SK-N-SH (cell line): ENCODE measurements at regions not wholly inside any gene's neighbourhood (a gene's known extent, or its start where the extent isn't known, plus 50 kb on each side); places are given as distances from the start of the nearest gene placed in this dataset.

Experiments used
- CTCF ChIA-PET: fragments of 300-600, 350-600 bp; formaldehyde crosslinking; extraction: SDS; loops from one replicate; lab custom pipeline; 2021; lab: Yijun Ruan, JAX
- POLR2A ChIA-PET: fragments of 350-600 bp; sonication (Branson Sonifier 250); formaldehyde crosslinking; extraction: SDS; loops from one replicate; lab custom pipeline; 2020; ENCODE audit warnings: antibody characterized with exemption, inconsistent platforms; lab: Yijun Ruan, JAX
- DNase-seq: peaks from one replicate; pipeline ENCODE4 v3.0.0; 2012
- H2AFZ ChIP-seq: fragments of 200-600 bp; sonication (generic); 2 replicates; pipeline ENCODE4 v1.8.1; 2016; ENCODE audit warnings: antibody characterized with exemption, mild to moderate bottlenecking, low read depth
- H3F3A ChIP-seq: fragments of 200-600 bp; sonication (generic); replicated peaks from 2 replicates; pipeline ENCODE3; 2016; ENCODE audit warnings: antibody characterized with exemption, mild to moderate bottlenecking; ENCODE audit not compliant: insufficient read depth
- H3K27ac ChIP-seq, 2 experiments: fragments of 200-500 bp in 1 of 2; fragments of 200-600 bp in 1 of 2; sonication (Bioruptor generic) in 1 of 2; sonication (generic), shearing (Covaris generic) in 1 of 2; 2 replicates each; pipeline versions ENCODE4 v1.5.1 to v1.6.1; 2014 to 2016; ENCODE audit warnings: low read depth in 2 of 2, inconsistent platforms in 1 of 2, low read length in 1 of 2, mild to moderate bottlenecking in 1 of 2, mixed read lengths in 1 of 2
- H3K27me3 ChIP-seq: fragments of 200-600 bp; sonication (generic), shearing (Covaris generic); 2 replicates; pipeline ENCODE4 v1.6.1; 2016; ENCODE audit warnings: mixed run types; ENCODE audit not compliant: insufficient read depth
- H3K36me3 ChIP-seq, 2 experiments: fragments of 200-500 bp in 1 of 2; fragments of 200-600 bp in 1 of 2; sonication (Bioruptor generic) in 1 of 2; sonication (generic) in 1 of 2; replicated peaks in 1 of 2; 2 replicates each; pipeline versions ENCODE3 to v1.5.1; 2014 to 2016; ENCODE audit warnings: low read length in 1 of 2, mild to moderate bottlenecking in 1 of 2; ENCODE audit not compliant: insufficient read depth in 2 of 2, control insufficient read depth in 1 of 2
- H3K4me1 ChIP-seq, 2 experiments: fragments of 200-500 bp in 1 of 2; fragments of 200-600 bp in 1 of 2; sonication (Bioruptor generic) in 1 of 2; sonication (generic), shearing (Covaris generic) in 1 of 2; 2 replicates each; pipeline versions ENCODE4 v1.5.1 to v1.6.1; 2014 to 2016; ENCODE audit warnings: low read depth in 1 of 2, low read length in 1 of 2, mixed run types in 1 of 2; ENCODE audit not compliant: insufficient read depth in 2 of 2, control insufficient read depth in 1 of 2
- H3K4me2 ChIP-seq: fragments of 200-600 bp; sonication (generic), shearing (Covaris generic); 2 replicates; pipeline ENCODE4 v1.6.1; 2017; ENCODE audit warnings: mixed run types
- H3K4me3 ChIP-seq, 2 experiments: fragments of 200-500 bp in 1 of 2; fragments of 200-600 bp in 1 of 2; sonication (Bioruptor generic) in 1 of 2; sonication (generic), shearing (Covaris generic) in 1 of 2; 2 replicates each; pipeline versions ENCODE4 v1.5.1 to v1.8.1; 2014 to 2016; ENCODE audit warnings: low read depth in 2 of 2, inconsistent platforms in 1 of 2, low read length in 1 of 2, mild to moderate bottlenecking in 1 of 2, mixed read lengths in 1 of 2, moderate library complexity in 1 of 2
- H3K79me2 ChIP-seq: fragments of 200-600 bp; sonication (generic); 2 replicates; pipeline ENCODE4 v1.8.1; 2017; ENCODE audit warnings: mild to moderate bottlenecking; ENCODE audit not compliant: insufficient read depth
- H3K9ac ChIP-seq: fragments of 200-600 bp; sonication (generic); 2 replicates; pipeline ENCODE4 v1.6.1; 2017; ENCODE audit warnings: mixed run types
- H3K9me2 ChIP-seq: fragments of 200-600 bp; sonication (generic); 2 replicates; pipeline ENCODE4 v1.6.1; 2017; ENCODE audit warnings: mixed run types
- H3K9me3 ChIP-seq: fragments of 200-600 bp; sonication (generic); 2 replicates; pipeline ENCODE4 v1.6.1; 2017; ENCODE audit warnings: mixed run types, mild to moderate bottlenecking, moderate library complexity
- H4K20me1 ChIP-seq: fragments of 200-600 bp; sonication (generic); 2 replicates; pipeline ENCODE4 v1.6.1; 2017; ENCODE audit warnings: mild to moderate bottlenecking, mixed run types; ENCODE audit not compliant: insufficient read depth
- CHD2 ChIP-seq: fragments of 150-350 bp; IDR thresholded peaks from 2 replicates; pipeline ENCODE4 v1.6.1; 2018; ENCODE audit warnings: low read length; ENCODE audit not compliant: partially characterized antibody
- ELF1 ChIP-seq: IDR thresholded peaks from 2 replicates; pipeline ENCODE4 v1.4.0; 2012
- JUND ChIP-seq: IDR thresholded peaks from 2 replicates; pipeline ENCODE4 v1.4.0; 2012
- MEF2A ChIP-seq: IDR thresholded peaks from 2 replicates; pipeline ENCODE4 v1.4.0; 2012; ENCODE audit warnings: low read depth, borderline replicate concordance
- NFIC ChIP-seq: IDR thresholded peaks from 2 replicates; pipeline ENCODE4 v1.4.0; 2012; ENCODE audit warnings: borderline replicate concordance
- NRF1 ChIP-seq: IDR thresholded peaks from 2 replicates; pipeline ENCODE4 v1.6.1; 2012; ENCODE audit warnings: low read depth, mild to moderate bottlenecking, low read length
- RCOR1 ChIP-seq: fragments of 150-350 bp; IDR thresholded peaks from 2 replicates; pipeline ENCODE4 v1.6.1; 2017; ENCODE audit warnings: antibody characterized with exemption, low read length
- RXRA ChIP-seq: IDR thresholded peaks from 2 replicates; pipeline ENCODE4 v1.4.0; 2012; ENCODE audit warnings: low read depth, mild to moderate bottlenecking, borderline replicate concordance
- WGBS: methylation state at CpG from one replicate; pipeline ENCODE4 v1.1.6; 2017; ENCODE audit warnings: low lambda C conversion rate; 5-methylcytosine and 5-hydroxymethylcytosine counted together
- TF ChIP-seq, protein P1 (sequence below): fragments of 150-350 bp; IDR thresholded peaks from 2 replicates; pipeline ENCODE4 v1.6.1; 2017; ENCODE audit warnings: antibody characterized with exemption, low read length, low read depth, borderline replicate concordance
- TF ChIP-seq, protein P2 (sequence below): IDR thresholded peaks from 2 replicates; pipeline ENCODE4 v1.6.1; 2012; ENCODE audit warnings: mild to moderate bottlenecking, low read depth, low read length, moderate library complexity

DNA sequence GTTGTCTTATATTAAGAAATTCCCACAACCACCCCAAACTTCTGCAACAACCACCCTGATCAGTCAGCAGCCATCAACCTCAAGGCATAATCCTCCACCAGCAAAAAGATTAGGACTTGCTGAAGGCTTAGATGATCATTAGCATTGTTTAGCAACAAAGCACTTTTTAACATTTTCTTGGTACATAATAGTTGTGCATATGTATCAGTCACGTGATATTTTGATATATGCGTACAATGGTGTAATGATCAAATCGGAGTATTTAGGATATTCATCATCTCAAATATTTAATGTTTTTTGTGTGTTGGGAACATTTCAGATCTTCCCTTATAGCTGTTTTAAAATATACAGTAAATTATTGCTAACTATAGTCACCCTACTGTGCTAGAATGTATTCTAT lies 73.5 kb upstream of the API5 start:
- H3K4me3 ChIP-seq: no peak overlapping the region
- no peaks in the 10 kb centered on the region for H3F3A ChIP-seq
- H3K9ac ChIP-seq: no peak overlapping the region
- POLR2A ChIA-PET: no interaction called here
- H3K4me1 ChIP-seq: no peaks in the 10 kb centered on the region
- TF ChIP-seq ELF1: no peak
- no peak for TF ChIP-seq NFIC
- TF ChIP-seq NRF1: no peak
- TF ChIP-seq CHD2: no peak
- H4K20me1 ChIP-seq: no peaks in the 10 kb centered on the region
- 63% methylated on average over 3 of the region's 3 CpGs for WGBS
- H2AFZ ChIP-seq: no peak overlapping the region
- H3K9me3 ChIP-seq: no peaks in the 10 kb centered on the region
- no peaks in the 10 kb centered on the region for H3K27me3 ChIP-seq
- H3K4me2 ChIP-seq: no peak overlapping the region
- no peaks in the 10 kb centered on the region for H3K9me2 ChIP-seq
- CTCF ChIA-PET: no interaction called here
- no peak overlapping the region for H3K27ac ChIP-seq
- no peak for DNase-seq
- H3K36me3 ChIP-seq: no peaks in the 10 kb centered on the region
- H3K79me2 ChIP-seq: no peaks in the 10 kb centered on the region

DNA sequence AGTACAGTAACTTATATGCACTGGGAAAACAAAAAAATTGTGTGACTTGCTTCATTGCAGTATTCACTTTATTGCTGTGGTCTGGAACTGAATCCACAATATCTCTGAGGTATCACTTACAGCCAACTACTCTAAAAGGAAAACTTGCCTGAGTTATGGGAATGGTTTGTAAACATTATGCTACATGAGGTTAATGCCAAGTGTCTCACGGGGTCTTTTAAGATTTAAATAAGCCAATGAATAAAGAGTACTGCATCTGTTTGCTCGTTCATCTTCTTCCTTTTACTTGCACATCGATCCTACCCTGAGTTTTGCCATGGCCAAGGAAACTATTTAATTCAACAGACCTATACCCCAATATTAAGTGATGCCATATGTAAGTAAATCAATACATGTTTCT lies 72.0 kb upstream of the API5 start:
- no peaks in the 10 kb centered on the region for H3K79me2 ChIP-seq
- DNase-seq: no peak
- H3K4me1 ChIP-seq: no peaks in the 10 kb centered on the region
- H2AFZ ChIP-seq: no peak overlapping the region
- no peaks in the 10 kb centered on the region for H3K9me2 ChIP-seq
- H3K4me2 ChIP-seq: no peak overlapping the region
- H3K27me3 ChIP-seq: no peaks in the 10 kb centered on the region
- H3K27ac ChIP-seq: no peak overlapping the region
- no peak overlapping the region for H3K9ac ChIP-seq
- H3F3A ChIP-seq: no peaks in the 10 kb centered on the region
- CTCF ChIA-PET: no interaction called here
- H3K36me3 ChIP-seq: no peaks in the 10 kb centered on the region
- no peaks in the 10 kb centered on the region for H4K20me1 ChIP-seq
- H3K4me3 ChIP-seq: no peak overlapping the region
- 4% methylated on average over 3 of the region's 3 CpGs for WGBS
- POLR2A ChIA-PET: no interaction called here
- TF ChIP-seq RCOR1 (no peak), RXRA (no peak), MEF2A (no peak), JUND (no peak)
- TF ChIP-seq, protein P1, sequence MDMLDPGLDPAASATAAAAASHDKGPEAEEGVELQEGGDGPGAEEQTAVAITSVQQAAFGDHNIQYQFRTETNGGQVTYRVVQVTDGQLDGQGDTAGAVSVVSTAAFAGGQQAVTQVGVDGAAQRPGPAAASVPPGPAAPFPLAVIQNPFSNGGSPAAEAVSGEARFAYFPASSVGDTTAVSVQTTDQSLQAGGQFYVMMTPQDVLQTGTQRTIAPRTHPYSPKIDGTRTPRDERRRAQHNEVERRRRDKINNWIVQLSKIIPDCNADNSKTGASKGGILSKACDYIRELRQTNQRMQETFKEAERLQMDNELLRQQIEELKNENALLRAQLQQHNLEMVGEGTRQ: no peak
- TF ChIP-seq, protein P2, sequence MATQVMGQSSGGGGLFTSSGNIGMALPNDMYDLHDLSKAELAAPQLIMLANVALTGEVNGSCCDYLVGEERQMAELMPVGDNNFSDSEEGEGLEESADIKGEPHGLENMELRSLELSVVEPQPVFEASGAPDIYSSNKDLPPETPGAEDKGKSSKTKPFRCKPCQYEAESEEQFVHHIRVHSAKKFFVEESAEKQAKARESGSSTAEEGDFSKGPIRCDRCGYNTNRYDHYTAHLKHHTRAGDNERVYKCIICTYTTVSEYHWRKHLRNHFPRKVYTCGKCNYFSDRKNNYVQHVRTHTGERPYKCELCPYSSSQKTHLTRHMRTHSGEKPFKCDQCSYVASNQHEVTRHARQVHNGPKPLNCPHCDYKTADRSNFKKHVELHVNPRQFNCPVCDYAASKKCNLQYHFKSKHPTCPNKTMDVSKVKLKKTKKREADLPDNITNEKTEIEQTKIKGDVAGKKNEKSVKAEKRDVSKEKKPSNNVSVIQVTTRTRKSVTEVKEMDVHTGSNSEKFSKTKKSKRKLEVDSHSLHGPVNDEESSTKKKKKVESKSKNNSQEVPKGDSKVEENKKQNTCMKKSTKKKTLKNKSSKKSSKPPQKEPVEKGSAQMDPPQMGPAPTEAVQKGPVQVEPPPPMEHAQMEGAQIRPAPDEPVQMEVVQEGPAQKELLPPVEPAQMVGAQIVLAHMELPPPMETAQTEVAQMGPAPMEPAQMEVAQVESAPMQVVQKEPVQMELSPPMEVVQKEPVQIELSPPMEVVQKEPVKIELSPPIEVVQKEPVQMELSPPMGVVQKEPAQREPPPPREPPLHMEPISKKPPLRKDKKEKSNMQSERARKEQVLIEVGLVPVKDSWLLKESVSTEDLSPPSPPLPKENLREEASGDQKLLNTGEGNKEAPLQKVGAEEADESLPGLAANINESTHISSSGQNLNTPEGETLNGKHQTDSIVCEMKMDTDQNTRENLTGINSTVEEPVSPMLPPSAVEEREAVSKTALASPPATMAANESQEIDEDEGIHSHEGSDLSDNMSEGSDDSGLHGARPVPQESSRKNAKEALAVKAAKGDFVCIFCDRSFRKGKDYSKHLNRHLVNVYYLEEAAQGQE: no peak
- no peaks in the 10 kb centered on the region for H3K9me3 ChIP-seq
